Suprapubic skin (tissue), 4 donors: ENCODE measurements at regions not wholly inside any gene's neighbourhood (a gene's known extent, or its start where the extent isn't known, plus 50 kb on each side); places are given as distances from the start of the nearest gene placed in this dataset.

Experiments used
- DNase-seq, 2 donors: peaks; one replicate each; pipeline ENCODE4 v3.0.0-alpha.2; 2019; ENCODE audit warnings: low spot score in 2 of 2
- H3K27ac ChIP-seq: fragments of 200-600 bp; sonication (generic); one replicate; pipeline ENCODE4 v1.5.1; 2019
- H3K27me3 ChIP-seq: fragments of 200-600 bp; sonication (generic); one replicate; pipeline ENCODE4 v1.5.1; 2019
- H3K36me3 ChIP-seq: fragments of 200-600 bp; sonication (generic); one replicate; pipeline ENCODE4 v1.5.1; 2019
- H3K4me1 ChIP-seq: fragments of 200-600 bp; sonication (generic); one replicate; pipeline ENCODE4 v1.5.1; 2019
- H3K4me3 ChIP-seq: fragments of 200-600 bp; sonication (generic); one replicate; pipeline ENCODE4 v1.5.1; 2019; ENCODE audit warnings: mild to moderate bottlenecking
- H3K9me3 ChIP-seq: fragments of 200-600 bp; sonication (generic); one replicate; pipeline ENCODE4 v1.5.1; 2019
- CTCF ChIP-seq, 2 donors: fragments of 200-600 bp in 1 of 2; fragments of 450-650 bp in 1 of 2; sonication (generic) in 1 of 2; IDR thresholded peaks; one replicate each; pipeline ENCODE4 v1.5.1; 2016 to 2019; ENCODE audit warnings: antibody characterized with exemption in 2 of 2, mild to moderate bottlenecking in 1 of 2, moderate library complexity in 1 of 2
- EP300 ChIP-seq: sonication (generic); formaldehyde crosslinking; IDR thresholded peaks from one replicate; pipeline ENCODE4 v1.6.1; 2017; ENCODE audit warnings: antibody characterized with exemption
- POLR2A ChIP-seq, 2 donors: fragments of 450-650 bp; IDR thresholded peaks; one replicate each; pipeline ENCODE4 v1.6.1; 2017; ENCODE audit warnings: antibody characterized with exemption in 2 of 2, mild to moderate bottlenecking in 2 of 2, moderate library complexity in 2 of 2
- POLR2AphosphoS5 ChIP-seq, 3 donors: sonication (generic); formaldehyde crosslinking; IDR thresholded peaks; one replicate each; pipeline ENCODE4 v1.6.1; 2017; ENCODE audit warnings: antibody characterized with exemption in 3 of 3
- WGBS: methylation state at CpG from one replicate; pipeline ENCODE4 v1.1.5; 2018; 5-methylcytosine and 5-hydroxymethylcytosine counted together

- Histone ChIP-seq H3K27me3 (no peaks in the 10 kb centered on the region), H3K4me1 (no peaks in the 10 kb centered on the region), H3K4me3 (no peak overlapping the region), H3K36me3 (no peaks in the 10 kb centered on the region), H3K9me3 (no peaks in the 10 kb centered on the region), H3K27ac (no peak overlapping the region)
- DNase-seq, result no peak
- TF ChIP-seq CTCF (IDR thresholded peaks at IDR 0.05), result no peak
- TF ChIP-seq POLR2A (IDR thresholded peaks at IDR 0.05), result no peak
- no peak for TF ChIP-seq POLR2AphosphoS5 (IDR thresholded peaks at IDR 0.05)
- no peak for TF ChIP-seq EP300
Observed at GRCh38 chr2:181163691-181164090, 183.3 kb downstream of the UBE2E3 start.

- no peaks in the 10 kb centered on the region for H3K27me3 ChIP-seq
- no peak for TF ChIP-seq EP300
- TF ChIP-seq CTCF (IDR thresholded peaks at IDR 0.05), result no peak
- no peak for TF ChIP-seq POLR2A (IDR thresholded peaks at IDR 0.05)
- TF ChIP-seq POLR2AphosphoS5 (IDR thresholded peaks at IDR 0.05), result no peak
- H3K36me3 ChIP-seq, result no peaks in the 10 kb centered on the region
- H3K9me3 ChIP-seq, result no peaks in the 10 kb centered on the region
- DNase-seq, result no peak
- no peak overlapping the region for H3K27ac ChIP-seq
- H3K4me3 ChIP-seq, result no peak overlapping the region
- no peaks in the 10 kb centered on the region for H3K4me1 ChIP-seq
Observed at GRCh38 chr2:181164699-181165098, 184.3 kb downstream of the UBE2E3 start.

- Histone ChIP-seq H3K9me3 (no peaks in the 10 kb centered on the region), H3K27me3 (no peaks in the 10 kb centered on the region), H3K4me1 (no peaks in the 10 kb centered on the region), H3K36me3 (no peaks in the 10 kb centered on the region), H3K4me3 (no peak overlapping the region), H3K27ac (no peak overlapping the region)
- DNase-seq, result no peak
- 81% methylated on average over 6 of the region's 6 CpGs for WGBS
- TF ChIP-seq POLR2AphosphoS5 (IDR thresholded peaks at IDR 0.05) (no peak), CTCF (IDR thresholded peaks at IDR 0.05) (no peak), POLR2A (IDR thresholded peaks at IDR 0.05) (no peak), EP300 (no peak)
Observed at GRCh38 chr2:181165199-181165868, 184.9 kb downstream of the UBE2E3 start.

- H3K9me3 ChIP-seq, result no peaks in the 10 kb centered on the region
- DNase-seq, result no peak
- no peak overlapping the region for H3K27ac ChIP-seq
- TF ChIP-seq EP300, result no peak
- TF ChIP-seq POLR2A (IDR thresholded peaks at IDR 0.05), result no peak
- TF ChIP-seq POLR2AphosphoS5 (IDR thresholded peaks at IDR 0.05), result no peak
- TF ChIP-seq CTCF (IDR thresholded peaks at IDR 0.05), result no peak
- H3K27me3 ChIP-seq, result no peaks in the 10 kb centered on the region
- H3K36me3 ChIP-seq, result no peaks in the 10 kb centered on the region
- H3K4me1 ChIP-seq, result no peaks in the 10 kb centered on the region
- WGBS, result 59% methylated on average over 1 of the region's 1 CpG
- no peak overlapping the region for H3K4me3 ChIP-seq
Observed at GRCh38 chr2:181169503-181169902, 189.1 kb downstream of the UBE2E3 start.

- H3K27ac ChIP-seq, result no peak overlapping the region
- H3K9me3 ChIP-seq, result no peaks in the 10 kb centered on the region
- no peaks in the 10 kb centered on the region for H3K27me3 ChIP-seq
- H3K36me3 ChIP-seq, result no peaks in the 10 kb centered on the region
- H3K4me3 ChIP-seq, result no peak overlapping the region
- no peak for DNase-seq
- H3K4me1 ChIP-seq, result no peaks in the 10 kb centered on the region
- WGBS, result 80% methylated on average over 2 of the region's 2 CpGs
- TF ChIP-seq CTCF (IDR thresholded peaks at IDR 0.05), result no peak
- TF ChIP-seq POLR2AphosphoS5 (IDR thresholded peaks at IDR 0.05), result no peak
Observed at GRCh38 chr2:181170256-181170655, 189.9 kb downstream of the UBE2E3 start.
